ENCODE measurements at regions not wholly inside any gene's neighbourhood (a gene's known extent, or its start where the extent isn't known, plus 50 kb on each side); places are given as distances from the start of the nearest gene placed in this dataset.

DNA sequence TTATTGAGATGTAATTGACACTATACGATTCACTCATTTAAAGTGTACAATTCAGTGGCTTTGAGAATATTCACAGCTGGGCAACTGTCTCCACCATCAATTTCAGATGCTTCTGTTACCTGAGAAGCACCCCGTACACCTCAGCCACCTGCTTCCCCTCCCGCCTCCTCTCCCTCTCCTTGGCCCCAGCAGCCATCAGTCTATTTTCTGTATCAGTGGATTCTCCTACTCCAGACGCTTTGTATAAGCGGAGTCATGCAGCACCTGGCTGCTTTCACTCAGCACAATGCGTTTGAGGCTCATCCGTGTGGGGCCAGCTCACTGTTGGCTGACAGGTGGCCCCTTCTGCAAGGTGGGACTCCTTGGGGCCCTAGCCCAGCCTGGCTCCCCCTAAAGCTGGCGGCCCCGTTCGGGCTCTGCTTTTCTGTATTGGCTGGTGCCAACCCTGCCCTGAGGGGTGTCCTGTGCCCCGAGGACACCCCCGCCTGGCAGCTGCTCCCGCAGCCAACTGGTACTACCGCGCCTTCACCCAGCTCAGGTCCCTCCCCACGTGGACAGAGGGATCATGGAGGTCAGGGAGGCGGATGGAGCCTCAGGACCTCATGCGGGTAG is 124.4 kb upstream of the COL5A1 start:
- no peaks in the 10 kb centered on the region for H3K9me3 Mint-ChIP-seq
- no peak overlapping the region for H3K4me3 Mint-ChIP-seq
- H3K27me3 Mint-ChIP-seq (ENCODE audit: low read depth in 2 of 2): peaks cover 0 to 3% of the 10 kb centered on the region in 2 donors
- Histone ChIP-seq H3K4me1 (ENCODE audit: control insufficient read depth, insufficient read depth, low read length) (no peaks in the 10 kb centered on the region), H3K27ac (ENCODE audit: low read length) (no peak overlapping the region), H3K4me3 (ENCODE audit: low read length) (no peak overlapping the region), H3K36me3 (ENCODE audit: control insufficient read depth, insufficient read depth, low read length) (no peaks in the 10 kb centered on the region), H3K27me3 (ENCODE audit: control insufficient read depth, insufficient read depth, low read length) (no peaks in the 10 kb centered on the region), H3K9me3 (ENCODE audit: control insufficient read depth, insufficient read depth, low read length) (no peaks in the 10 kb centered on the region)
- WGBS (ENCODE audit: insufficient coverage): 88% methylated on average over 18 of the region's 18 CpGs
- TF ChIP-seq, protein P1, sequence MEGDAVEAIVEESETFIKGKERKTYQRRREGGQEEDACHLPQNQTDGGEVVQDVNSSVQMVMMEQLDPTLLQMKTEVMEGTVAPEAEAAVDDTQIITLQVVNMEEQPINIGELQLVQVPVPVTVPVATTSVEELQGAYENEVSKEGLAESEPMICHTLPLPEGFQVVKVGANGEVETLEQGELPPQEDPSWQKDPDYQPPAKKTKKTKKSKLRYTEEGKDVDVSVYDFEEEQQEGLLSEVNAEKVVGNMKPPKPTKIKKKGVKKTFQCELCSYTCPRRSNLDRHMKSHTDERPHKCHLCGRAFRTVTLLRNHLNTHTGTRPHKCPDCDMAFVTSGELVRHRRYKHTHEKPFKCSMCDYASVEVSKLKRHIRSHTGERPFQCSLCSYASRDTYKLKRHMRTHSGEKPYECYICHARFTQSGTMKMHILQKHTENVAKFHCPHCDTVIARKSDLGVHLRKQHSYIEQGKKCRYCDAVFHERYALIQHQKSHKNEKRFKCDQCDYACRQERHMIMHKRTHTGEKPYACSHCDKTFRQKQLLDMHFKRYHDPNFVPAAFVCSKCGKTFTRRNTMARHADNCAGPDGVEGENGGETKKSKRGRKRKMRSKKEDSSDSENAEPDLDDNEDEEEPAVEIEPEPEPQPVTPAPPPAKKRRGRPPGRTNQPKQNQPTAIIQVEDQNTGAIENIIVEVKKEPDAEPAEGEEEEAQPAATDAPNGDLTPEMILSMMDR (IDR thresholded peaks at IDR 0.05): no peak
- H3K4me1 Mint-ChIP-seq: no peaks in the 10 kb centered on the region
- intact Hi-C loops (cut with micrococcal nuclease): no loop called here
- DNase-seq (no peak), ATAC-seq (no peak)
- H3K27ac Mint-ChIP-seq: no peak overlapping the region
- H3K36me3 Mint-ChIP-seq: no peaks in the 10 kb centered on the region

- WGBS (ENCODE audit: insufficient coverage): 89% methylated on average over 28 of the region's 28 CpGs
- H3K4me3 ChIP-seq (ENCODE audit: low read length): no peak overlapping the region
- H3K9me3 ChIP-seq (ENCODE audit: control insufficient read depth, insufficient read depth, low read length): no peaks in the 10 kb centered on the region
- Mint-ChIP-seq H3K36me3 (no peaks in the 10 kb centered on the region), H3K27me3 (ENCODE audit: low read depth in 2 of 2) (peaks cover 0 to 3% of the 10 kb centered on the region in 2 donors), H3K27ac (no peak overlapping the region), H3K4me3 (no peak overlapping the region), H3K4me1 (no peaks in the 10 kb centered on the region), H3K9me3 (no peaks in the 10 kb centered on the region)
- no peaks in the 10 kb centered on the region for H3K27me3 ChIP-seq (ENCODE audit: control insufficient read depth, insufficient read depth, low read length)
- intact Hi-C loops (cut with micrococcal nuclease): no loop called here
- no peak overlapping the region for H3K27ac ChIP-seq (ENCODE audit: low read length)
- ATAC-seq: no peak
- no peaks in the 10 kb centered on the region for H3K4me1 ChIP-seq (ENCODE audit: control insufficient read depth, insufficient read depth, low read length)
- no peak for DNase-seq
- no peaks in the 10 kb centered on the region for H3K36me3 ChIP-seq (ENCODE audit: control insufficient read depth, insufficient read depth, low read length)
- TF ChIP-seq, protein P1 (IDR thresholded peaks at IDR 0.05): no peak
Measured at GRCh38 chr9:134518004-134518606, 123.5 kb upstream of the COL5A1 start.

DNA sequence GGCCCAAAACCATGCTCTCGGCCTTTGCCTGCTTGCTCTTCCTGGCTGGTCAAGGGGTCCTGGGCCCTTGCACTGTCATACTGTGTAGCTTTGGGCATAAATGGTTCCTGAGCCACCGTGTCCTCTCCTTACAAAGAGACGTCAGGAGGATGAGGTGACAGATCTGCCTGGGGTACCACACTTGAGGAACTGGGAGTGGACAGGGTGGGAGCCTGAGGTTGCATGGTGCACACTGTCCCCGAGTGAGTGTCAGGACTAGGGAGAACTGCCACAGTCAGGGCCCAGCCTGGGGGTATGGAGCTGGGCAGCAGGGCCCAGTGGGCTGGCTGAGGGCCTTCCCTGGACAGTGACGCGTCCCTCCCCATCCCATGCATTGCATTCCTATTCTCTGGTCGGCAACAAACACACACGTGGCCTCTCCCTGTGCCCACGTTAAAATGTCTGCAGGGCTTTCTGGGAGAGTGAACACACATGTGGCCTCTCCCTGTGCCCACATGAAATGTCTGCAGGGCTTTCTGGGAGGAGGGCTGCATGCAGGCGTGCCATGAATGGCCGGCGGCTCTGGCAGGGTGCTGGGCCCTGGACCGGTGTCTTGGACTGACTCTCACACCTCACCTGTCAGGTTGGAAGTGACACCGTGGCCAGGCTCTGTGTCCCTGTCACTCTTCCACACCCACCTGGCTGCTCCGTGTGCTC is 122.1 kb upstream of the COL5A1 start:
- H3K4me1 ChIP-seq (ENCODE audit: control insufficient read depth, insufficient read depth, low read length): no peaks in the 10 kb centered on the region
- intact Hi-C loops (cut with micrococcal nuclease): no loop called here
- peaks cover 0 to 3% of the 10 kb centered on the region in 2 donors for H3K27me3 Mint-ChIP-seq (ENCODE audit: low read depth in 2 of 2)

More for the DNA sequence above, 122.1 kb upstream of the COL5A1 start:
- no peak overlapping the region for H3K4me3 ChIP-seq (ENCODE audit: low read length)
- no peak overlapping the region for H3K27ac Mint-ChIP-seq
- no peak for ATAC-seq
- H3K4me1 Mint-ChIP-seq: no peaks in the 10 kb centered on the region
- no peaks in the 10 kb centered on the region for H3K27me3 ChIP-seq (ENCODE audit: control insufficient read depth, insufficient read depth, low read length)
- no peaks in the 10 kb centered on the region for H3K9me3 ChIP-seq (ENCODE audit: control insufficient read depth, insufficient read depth, low read length)
- H3K4me3 Mint-ChIP-seq: no peak overlapping the region
- DNase-seq: no peak
- H3K36me3 Mint-ChIP-seq: no peaks in the 10 kb centered on the region
- no peaks in the 10 kb centered on the region for H3K36me3 ChIP-seq (ENCODE audit: control insufficient read depth, insufficient read depth, low read length)
- H3K9me3 Mint-ChIP-seq: no peaks in the 10 kb centered on the region
- WGBS (ENCODE audit: insufficient coverage): 86% methylated on average over 15 of the region's 15 CpGs
- TF ChIP-seq, protein P1 (IDR thresholded peaks at IDR 0.05): no peak
- H3K27ac ChIP-seq (ENCODE audit: low read length): no peak overlapping the region

Measured in natural killer cell (primary cell).